Endothelial cell of umbilical vein (primary cell): ENCODE measurements at regions not wholly inside any gene's neighbourhood (a gene's known extent, or its start where the extent isn't known, plus 50 kb on each side); places are given as distances from the start of the nearest gene placed in this dataset.

Experiments
- CTCF ChIP-seq, 2 donors: IDR thresholded peaks; 1 replicate in 1 of 2; 2 replicates in 1 of 2; pipeline ENCODE4 v1.5.1; 2011; ENCODE audit warnings: low read length in 2 of 2, mild to moderate bottlenecking in 2 of 2, moderate library complexity in 2 of 2, control low read depth in 1 of 2, inconsistent platforms in 1 of 2, low read depth in 1 of 2; ENCODE audit not compliant: insufficient read depth in 1 of 2; ENCODE audit errors: extremely low read depth in 1 of 2
- EZH2 ChIP-seq: IDR thresholded peaks from 2 replicates; pipeline ENCODE4 v1.6.1; 2012; ENCODE audit warnings: borderline replicate concordance, low read depth, mild to moderate bottlenecking, moderate library complexity, low read length, inconsistent platforms; ENCODE audit not compliant: severe bottlenecking
- FOS ChIP-seq: IDR thresholded peaks from 2 replicates; pipeline ENCODE4 v1.6.1; 2011; ENCODE audit warnings: mild to moderate bottlenecking, low read length, moderate library complexity, borderline replicate concordance; ENCODE audit not compliant: insufficient read depth
- GATA2 ChIP-seq: IDR thresholded peaks from 2 replicates; pipeline ENCODE4 v1.7.0; 2011; ENCODE audit warnings: low read depth, mild to moderate bottlenecking, moderate library complexity, mixed read lengths, low read length; ENCODE audit not compliant: insufficient read length, insufficient read depth
- JUN ChIP-seq: IDR thresholded peaks from 2 replicates; pipeline ENCODE4 v1.6.1; 2011; ENCODE audit warnings: borderline replicate concordance, low read depth; ENCODE audit not compliant: insufficient read length, insufficient read depth
- MAX ChIP-seq: IDR thresholded peaks from 2 replicates; pipeline ENCODE4 v1.6.1; 2011; ENCODE audit not compliant: insufficient read depth, insufficient read length
- MYC ChIP-seq: IDR thresholded peaks from one replicate; pipeline ENCODE4 v1.6.1; 2011; ENCODE audit warnings: mild to moderate bottlenecking, low read depth, low read length
- POLR2A ChIP-seq: IDR thresholded peaks from 2 replicates; pipeline ENCODE4 v1.6.1; 2012; ENCODE audit warnings: low read depth, mild to moderate bottlenecking, control low read depth, low read length
- POLR2AphosphoS5 ChIP-seq: IDR thresholded peaks from 2 replicates; pipeline ENCODE4 v1.6.1; 2012; ENCODE audit warnings: low read depth, mild to moderate bottlenecking, control low read depth, low read length, moderate library complexity; ENCODE audit not compliant: insufficient read depth

- no peak for TF ChIP-seq POLR2A
- no peak for TF ChIP-seq CTCF (IDR thresholded peaks at IDR 0.05; ENCODE audit: extremely low read depth in 1 of 2, insufficient read depth in 1 of 2, low read depth in 1 of 2, low read length in 2 of 2)
- TF ChIP-seq GATA2: no peak
- no peak for TF ChIP-seq EZH2
- TF ChIP-seq POLR2AphosphoS5: no peak
- no peak for TF ChIP-seq JUN
- no peak for TF ChIP-seq MAX
- TF ChIP-seq FOS: no peak
- TF ChIP-seq MYC: no peak
Measured at GRCh38 chr20:11729806-11730205, 187.9 kb upstream of the BTBD3 start.
